H1 (cell line): ENCODE measurements at regions not wholly inside any gene's neighbourhood (a gene's known extent, or its start where the extent isn't known, plus 50 kb on each side); places are given as distances from the start of the nearest gene placed in this dataset.

Experiments used
- CTCF ChIA-PET: fragments of 300-600 bp; sonication (Branson Sonifier 250); formaldehyde crosslinking; loops from one replicate; lab custom pipeline; 2021; ENCODE audit not compliant: partially characterized antibody; lab: Charles Lee
- POLR2A ChIA-PET: fragments of 300-600 bp; sonication (Branson Sonifier 250); formaldehyde crosslinking; loops from one replicate; lab custom pipeline; 2021; ENCODE audit warnings: inconsistent platforms; ENCODE audit not compliant: partially characterized antibody; lab: Charles Lee
- DNase-seq, 2 experiments: peaks; one replicate each; pipeline versions ENCODE4 v3.0.0 to v3.0.0-alpha.2; 2010 to 2022; ENCODE audit warnings: low spot score in 2 of 2, low read depth in 1 of 2, mixed read lengths in 1 of 2
- FAIRE-seq: peaks from 2 replicates; lab custom pipeline; 2011; peaks lifted over from hg19 to GRCh38; lab: Jason Lieb, UNC
- H2AFZ ChIP-seq: 2 replicates; pipeline ENCODE4 v1.8.1; 2012; ENCODE audit warnings: low read length, inconsistent platforms
- H2AK5ac ChIP-seq: 2 replicates; pipeline ENCODE4 v1.6.1; 2013; ENCODE audit warnings: low read depth, low read length
- H2BK120ac ChIP-seq: replicated peaks from 2 replicates; pipeline ENCODE3; 2013; ENCODE audit warnings: low read depth, low read length, inconsistent platforms
- H2BK12ac ChIP-seq: 2 replicates; pipeline ENCODE4 v1.6.1; 2013; ENCODE audit warnings: low read depth, low read length
- H2BK15ac ChIP-seq: 2 replicates; pipeline ENCODE4 v1.6.1; 2013; ENCODE audit warnings: low read length
- H2BK20ac ChIP-seq: 2 replicates; pipeline ENCODE4 v1.6.1; 2013; ENCODE audit warnings: low read length
- H2BK5ac ChIP-seq: 2 replicates; pipeline ENCODE4 v1.6.1; 2013; ENCODE audit warnings: low read depth, low read length
- H3K14ac ChIP-seq: 2 replicates; pipeline ENCODE4 v1.6.1; 2013; ENCODE audit warnings: inconsistent platforms; ENCODE audit not compliant: insufficient read length
- H3K18ac ChIP-seq: 2 replicates; pipeline ENCODE4 v1.6.1; 2013; ENCODE audit warnings: low read length; ENCODE audit errors: extremely low read depth
- H3K23ac ChIP-seq: 2 replicates; pipeline ENCODE4 v1.6.1; 2013; ENCODE audit warnings: inconsistent platforms; ENCODE audit not compliant: insufficient read length
- H3K23me2 ChIP-seq: 2 replicates; pipeline ENCODE4 v1.6.1; 2013; ENCODE audit warnings: low read depth, low read length
- H3K27ac ChIP-seq: 2 replicates; pipeline ENCODE4 v1.6.1; 2011; ENCODE audit warnings: low read depth, low read length, inconsistent platforms
- H3K27me3 ChIP-seq, 4 experiments: replicated peaks in 1 of 4; 1 replicate in 1 of 4; 2 replicates in 3 of 4; pipeline versions ENCODE4 v1.6.1 to v1.8.1; 2011 to 2013; ENCODE audit warnings: low read length in 3 of 4, mild to moderate bottlenecking in 3 of 4, inconsistent platforms in 2 of 4, mixed read lengths in 2 of 4, moderate library complexity in 1 of 4; ENCODE audit not compliant: control insufficient read depth in 3 of 4, insufficient read depth in 3 of 4; ENCODE audit errors: extremely low read depth in 1 of 4
- H3K36me3 ChIP-seq, 4 experiments: 2 replicates each; pipeline versions ENCODE4 v1.6.1 to v1.8.1; 2011 to 2013; ENCODE audit warnings: mild to moderate bottlenecking in 4 of 4, low read length in 3 of 4, moderate library complexity in 2 of 4, control low read depth in 1 of 4, inconsistent platforms in 1 of 4; ENCODE audit not compliant: insufficient read depth in 4 of 4, control insufficient read depth in 2 of 4
- H3K4ac ChIP-seq: replicated peaks from 2 replicates; pipeline ENCODE3; 2013; ENCODE audit warnings: low read length, low read depth, mixed read lengths, inconsistent platforms; ENCODE audit not compliant: insufficient read length
- H3K4me1 ChIP-seq, 4 experiments: replicated peaks in 1 of 4; 1 replicate in 1 of 4; 2 replicates in 3 of 4; pipeline versions ENCODE4 v1.6.1 to v1.8.1; 2011 to 2013; ENCODE audit warnings: low read length in 3 of 4, inconsistent platforms in 2 of 4, mixed read lengths in 1 of 4; ENCODE audit not compliant: insufficient read depth in 4 of 4, control insufficient read depth in 3 of 4
- H3K4me2 ChIP-seq, 2 experiments: 2 replicates each; pipeline versions ENCODE4 v1.6.1 to v1.8.1; 2011 to 2013; ENCODE audit warnings: low read depth in 2 of 2, low read length in 2 of 2, control low read depth in 1 of 2, inconsistent platforms in 1 of 2, mild to moderate bottlenecking in 1 of 2; ENCODE audit not compliant: insufficient read depth in 1 of 2
- H3K4me3 ChIP-seq, 4 experiments: fragments of 200-600, 300-600 bp in 1 of 4; sonication (generic), shearing (Covaris generic), sonication (Bioruptor Twin) in 1 of 4; 2 replicates each; pipeline versions ENCODE4 v1.5.1 to v1.8.1; 2011 to 2016; ENCODE audit warnings: low read length in 4 of 4, low read depth in 3 of 4, control low read depth in 2 of 4, inconsistent platforms in 2 of 4, mild to moderate bottlenecking in 2 of 4, mixed read lengths in 1 of 4, moderate library complexity in 1 of 4; ENCODE audit not compliant: insufficient read depth in 2 of 4; ENCODE audit errors: extremely low read depth in 1 of 4
- H3K56ac ChIP-seq: replicated peaks from 2 replicates; pipeline ENCODE3; 2013; ENCODE audit warnings: low read depth, mild to moderate bottlenecking, mixed read lengths, low read length, inconsistent platforms; ENCODE audit not compliant: insufficient read length
- H3K79me1 ChIP-seq: 2 replicates; pipeline ENCODE4 v1.6.1; 2013; ENCODE audit warnings: low read depth, low read length, control low read depth
- H3K79me2 ChIP-seq, 2 experiments: 2 replicates each; pipeline versions ENCODE4 v1.6.1 to v1.8.1; 2012 to 2013; ENCODE audit warnings: low read length in 2 of 2, mild to moderate bottlenecking in 2 of 2, inconsistent platforms in 1 of 2; ENCODE audit not compliant: insufficient read depth in 2 of 2, control insufficient read depth in 1 of 2
- H3K9ac ChIP-seq, 4 experiments: replicated peaks in 1 of 4; 1 replicate in 1 of 4; 2 replicates in 3 of 4; pipeline versions ENCODE4 v1.6.1 to v1.8.1; 2011 to 2013; ENCODE audit warnings: low read depth in 3 of 4, low read length in 3 of 4, control low read depth in 2 of 4, mild to moderate bottlenecking in 2 of 4, moderate library complexity in 2 of 4, inconsistent platforms in 1 of 4; ENCODE audit errors: extremely low read depth in 1 of 4
- H3K9me3 ChIP-seq, 2 experiments: 2 replicates each; pipeline versions ENCODE4 v1.6.1 to v1.8.1; 2012 to 2013; ENCODE audit warnings: mild to moderate bottlenecking in 2 of 2, moderate library complexity in 2 of 2, control low read depth in 1 of 2, inconsistent platforms in 1 of 2, low read depth in 1 of 2, low read length in 1 of 2, mixed read lengths in 1 of 2; ENCODE audit not compliant: insufficient read depth in 2 of 2
- H4K20me1 ChIP-seq, 2 experiments: replicated peaks in 1 of 2; 2 replicates each; pipeline versions ENCODE3 to v1.8.1; 2011 to 2013; ENCODE audit warnings: inconsistent platforms in 2 of 2, low read length in 2 of 2, mild to moderate bottlenecking in 1 of 2; ENCODE audit not compliant: insufficient read depth in 2 of 2, control insufficient read depth in 1 of 2
- H4K5ac ChIP-seq: 2 replicates; pipeline ENCODE4 v1.6.1; 2013; ENCODE audit warnings: low read length, low read depth, mixed read lengths, inconsistent platforms; ENCODE audit not compliant: insufficient read length
- H4K8ac ChIP-seq: 2 replicates; pipeline ENCODE4 v1.8.0; 2013; ENCODE audit warnings: mild to moderate bottlenecking, moderate library complexity, low read length, inconsistent platforms; ENCODE audit not compliant: insufficient read depth; ENCODE audit errors: extremely low read depth
- H4K91ac ChIP-seq: replicated peaks from 2 replicates; pipeline ENCODE3; 2013; ENCODE audit warnings: low read length, mixed read lengths, inconsistent platforms; ENCODE audit not compliant: insufficient read length
- BRCA1 ChIP-seq: IDR thresholded peaks from 2 replicates; pipeline ENCODE4 v1.6.1; 2012; ENCODE audit warnings: low read depth, low read length, improper control_type of control experiment
- CEBPB ChIP-seq: IDR thresholded peaks from 2 replicates; pipeline ENCODE4 v1.6.1; 2012; ENCODE audit warnings: low read depth, low read length
- CHD2 ChIP-seq: IDR thresholded peaks from 2 replicates; pipeline ENCODE4 v1.6.1; 2012; ENCODE audit warnings: low read length, improper control_type of control experiment
- CREB1 ChIP-seq: IDR thresholded peaks from 2 replicates; pipeline ENCODE4 v1.6.1; 2012; ENCODE audit warnings: inconsistent platforms
- HDAC6 ChIP-seq: IDR thresholded peaks from one replicate; pipeline ENCODE4 v1.7.1; 2012; ENCODE audit warnings: low read depth, mild to moderate bottlenecking, inconsistent platforms, low read length, moderate library complexity
- JUN ChIP-seq: IDR thresholded peaks from 2 replicates; pipeline ENCODE4 v1.6.1; 2011; ENCODE audit warnings: low read depth, mild to moderate bottlenecking, improper control_type of control experiment, low read length
- KDM1A ChIP-seq: fragments of 200-600, 300-600 bp; sonication (generic); IDR thresholded peaks from 2 replicates; pipeline ENCODE4 v1.7.1; 2016; ENCODE audit warnings: mild to moderate bottlenecking, low read length, borderline replicate concordance
- NANOG ChIP-seq: IDR thresholded peaks from 2 replicates; pipeline ENCODE4 v1.6.1; 2011; ENCODE audit warnings: low read length, low read depth, mild to moderate bottlenecking, inconsistent platforms; ENCODE audit not compliant: insufficient read depth, poor library complexity, severe bottlenecking
- NRF1 ChIP-seq: IDR thresholded peaks from 2 replicates; pipeline ENCODE4 v1.6.1; 2011; ENCODE audit warnings: mild to moderate bottlenecking, low read depth, low read length, improper control_type of control experiment
- POLR2AphosphoS5 ChIP-seq: IDR thresholded peaks from 2 replicates; pipeline ENCODE4 v1.6.1; 2011; ENCODE audit warnings: low read depth, low read length
- SIN3A ChIP-seq, 2 experiments: IDR thresholded peaks in 1 of 2; conservative IDR thresholded peaks in 1 of 2; 2 replicates each; pipeline ENCODE4 v1.6.1; 2011 to 2012; ENCODE audit warnings: low read length in 2 of 2, improper control_type of control experiment in 1 of 2, low read depth in 1 of 2, mild to moderate bottlenecking in 1 of 2
- SP1 ChIP-seq: IDR thresholded peaks from 2 replicates; pipeline ENCODE4 v1.6.1; 2011; ENCODE audit warnings: low read depth, low read length
- ZNF274 ChIP-seq: IDR thresholded peaks from 2 replicates; pipeline ENCODE4 v1.7.0; 2012; ENCODE audit warnings: low read length, borderline replicate concordance; ENCODE audit errors: extremely low read depth
- WGBS, 2 experiments: shearing (Covaris generic) in 1 of 2; methylation state at CpG; one replicate each; pipeline versions ENCODE4 v1.1.6 to v1.1.7; 2013 to 2015; ENCODE audit warnings: low lambda C conversion rate in 2 of 2, mixed read lengths in 2 of 2, inconsistent platforms in 1 of 2, low coverage in 1 of 2, missing lambda C conversion rate in 1 of 2; ENCODE audit not compliant: insufficient replicate concordance in 2 of 2, insufficient coverage in 1 of 2, insufficient read length in 1 of 2; ENCODE audit errors: extremely low coverage in 1 of 2, missing lambda C conversion rate in 1 of 2; 5-methylcytosine and 5-hydroxymethylcytosine counted together

DNA sequence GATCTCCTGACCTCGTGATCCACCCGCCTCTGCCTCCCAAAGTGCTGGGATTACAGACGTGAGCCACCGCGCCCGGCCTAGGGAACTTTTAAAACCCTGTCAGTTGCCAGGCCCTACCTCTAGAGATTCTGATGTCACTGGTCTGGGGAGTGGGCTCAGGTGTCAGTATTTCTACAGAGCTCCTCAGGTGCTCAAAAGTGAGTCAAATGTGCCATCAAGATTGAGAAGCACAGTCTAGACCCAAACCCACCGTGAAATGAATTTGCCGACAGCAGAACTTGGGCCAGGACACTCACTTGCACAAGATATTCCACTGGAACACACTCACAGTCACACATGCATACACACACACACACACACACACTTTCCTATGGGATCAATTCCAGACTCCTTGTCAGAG lies 215.5 kb downstream of the RRAGC start:
- FAIRE-seq (no peak), DNase-seq (no peak)
- Histone ChIP-seq H4K91ac (no peak overlapping the region), H3K18ac (no peak overlapping the region), H3K23me2 (no peaks in the 10 kb centered on the region), H2BK12ac (no peak overlapping the region), H3K23ac (no peak overlapping the region), H3K9ac (no peak overlapping the region), H3K27me3 (peaks cover 0 to 3% (median 1%) of the 10 kb centered on the region in 4 experiments; a peak in 1 of 7 replicates), H2BK120ac (no peak overlapping the region), H3K27ac (no peak overlapping the region), H3K14ac (no peak overlapping the region), H3K4me2 (no peak overlapping the region), H3K79me1 (no peaks in the 10 kb centered on the region), H2BK15ac (no peak overlapping the region), H2BK20ac (no peak overlapping the region), H3K9me3 (peaks cover 3 to 14% of the 10 kb centered on the region in 2 experiments; a peak in 1 of 4 replicates), H3K4me3 (no peak overlapping the region), H3K56ac (no peak overlapping the region)
- 96% methylated on average over 6 of the region's 8 CpGs; no CpG with 5 or more reads in 1 of the 2 experiments for WGBS, 2 experiments
- CTCF ChIA-PET: interaction anchor here (0.9 kb wide), 1 partner anchor 601 kb away, joined by 3 read pairs; no protein-coding TSS in a partner anchor
- TF ChIP-seq CEBPB (no peak), SP1 (no peak), CREB1 (no peak), NANOG (no peak), JUN (no peak), BRCA1 (no peak), NRF1 (no peak), SIN3A (conservative IDR thresholded peaks at IDR 0.05 in 1 of 2, IDR thresholded peaks at IDR 0.05 in 1 of 2; ENCODE audit: low read depth in 1 of 2, low read length in 2 of 2) (no peak), CHD2 (no peak), KDM1A (no peak), HDAC6 (no peak), ZNF274 (no peak), POLR2AphosphoS5 (no peak)
- TF ChIP-seq, all 59 proteins: peak for 0
- H4K20me1 ChIP-seq: no peaks in the 10 kb centered on the region
- no peak overlapping the region for H3K4ac ChIP-seq
- H2AFZ ChIP-seq: no peak overlapping the region
- no peaks in the 10 kb centered on the region for H3K79me2 ChIP-seq
- POLR2A ChIA-PET: no interaction called here
- no peak overlapping the region for H2AK5ac ChIP-seq
- H2BK5ac ChIP-seq: no peak overlapping the region
- H3K4me1 ChIP-seq: no peaks in the 10 kb centered on the region; a peak in 1 of 7 replicates
- no peak overlapping the region for H4K5ac ChIP-seq
- H3K36me3 ChIP-seq: no peaks in the 10 kb centered on the region
- H4K8ac ChIP-seq: no peak overlapping the region
